HG03575 (cell line): ENCODE measurements at regions not wholly inside any gene's neighbourhood (a gene's known extent, or its start where the extent isn't known, plus 50 kb on each side); places are given as distances from the start of the nearest gene placed in this dataset.

Source experiments
- ATAC-seq: cut with Tn5 transposase; IDR thresholded peaks from one replicate; pipeline ENCODE4 v1.9.1; 2021; ENCODE audit not compliant: unreplicated experiment, insufficient number of reproducible peaks, low FRiP score; ENCODE audit errors: extremely low read depth

DNA sequence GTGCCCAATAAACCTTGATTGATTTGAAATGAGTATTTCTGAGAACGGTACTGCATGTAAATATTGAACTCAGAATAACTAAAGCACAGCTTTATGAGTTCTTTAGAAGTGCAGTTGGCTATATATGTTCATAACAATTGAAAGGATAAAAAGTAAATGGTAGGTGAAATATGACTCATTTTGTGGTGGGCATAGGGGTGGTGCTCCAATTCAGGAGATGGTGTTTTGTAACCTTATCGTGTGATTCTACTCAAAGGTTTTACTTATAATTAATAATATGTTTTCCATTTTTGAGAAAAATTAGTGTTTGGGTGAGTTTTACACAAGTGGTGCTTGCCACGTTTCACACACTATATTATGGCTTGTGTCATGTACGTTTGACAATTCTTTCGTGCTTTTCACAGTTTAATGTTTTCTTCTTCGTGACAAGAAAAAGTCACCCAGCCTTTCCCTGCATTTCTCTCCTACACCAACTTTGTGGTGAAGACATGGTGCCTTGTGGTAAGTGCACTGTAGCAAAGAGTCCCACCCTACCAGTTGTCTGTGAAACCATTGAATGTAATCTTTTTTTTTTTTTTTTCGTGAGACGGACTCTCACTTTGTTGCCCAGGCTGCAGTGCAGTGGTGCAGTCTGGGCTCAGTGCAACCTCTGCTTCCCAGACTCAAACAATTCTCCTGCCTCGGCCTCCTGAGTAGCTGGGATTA is 492.5 kb upstream of the SGCD start:
- ATAC-seq: no peak

DNA sequence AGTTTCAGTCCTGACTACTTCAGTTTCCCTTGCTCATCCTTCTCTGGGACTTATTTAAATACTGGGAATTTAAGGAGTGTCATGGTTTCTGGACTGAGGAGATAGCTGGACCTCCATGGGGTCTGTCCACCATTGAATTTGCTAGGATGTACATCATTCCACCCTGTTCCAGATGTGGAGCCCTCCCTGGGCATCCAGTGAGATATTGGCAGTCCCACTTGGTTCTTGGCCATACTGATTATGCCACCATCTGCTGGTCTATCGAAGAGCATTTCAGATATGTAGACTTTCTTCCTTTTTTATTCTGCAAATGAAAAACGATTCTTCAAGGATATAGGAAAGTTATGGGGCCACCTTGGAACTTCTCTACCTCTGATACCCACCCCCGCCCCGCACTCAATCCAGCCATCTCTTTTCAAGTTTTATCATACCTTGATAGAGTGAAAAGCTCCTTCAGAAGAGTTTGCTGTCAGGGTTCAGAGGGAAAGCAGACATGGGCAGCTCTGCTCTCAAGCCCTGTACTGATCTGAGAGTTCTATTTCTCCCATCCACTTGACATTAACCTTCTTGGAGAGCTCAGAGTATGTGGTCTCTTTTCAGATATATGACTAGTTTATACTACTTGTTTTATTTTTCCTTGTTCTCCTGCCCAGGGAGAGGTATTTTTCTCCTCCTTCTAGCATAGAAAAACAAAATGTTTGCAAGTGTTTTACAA is 490.7 kb upstream of the SGCD start:
- ATAC-seq: no peak

DNA sequence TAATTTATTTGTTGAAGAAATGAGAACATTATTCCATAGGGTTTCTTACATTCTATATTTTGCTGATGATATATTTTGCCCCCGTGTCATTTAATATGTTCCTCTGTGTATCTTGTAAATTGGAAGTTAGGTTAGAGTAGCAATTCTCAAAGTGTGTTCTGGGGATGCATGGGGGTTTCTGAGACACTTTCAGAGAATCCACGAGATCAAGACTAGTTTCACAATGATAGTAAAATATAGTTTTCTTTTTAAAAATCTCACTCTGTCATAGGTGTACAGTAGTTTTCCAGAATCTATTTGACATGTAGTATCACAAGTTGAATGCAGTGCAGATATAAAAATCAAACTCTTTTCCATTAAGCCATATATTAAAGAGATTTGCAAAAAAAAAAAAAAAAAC is 488.6 kb upstream of the SGCD start:
- no peak for ATAC-seq

DNA sequence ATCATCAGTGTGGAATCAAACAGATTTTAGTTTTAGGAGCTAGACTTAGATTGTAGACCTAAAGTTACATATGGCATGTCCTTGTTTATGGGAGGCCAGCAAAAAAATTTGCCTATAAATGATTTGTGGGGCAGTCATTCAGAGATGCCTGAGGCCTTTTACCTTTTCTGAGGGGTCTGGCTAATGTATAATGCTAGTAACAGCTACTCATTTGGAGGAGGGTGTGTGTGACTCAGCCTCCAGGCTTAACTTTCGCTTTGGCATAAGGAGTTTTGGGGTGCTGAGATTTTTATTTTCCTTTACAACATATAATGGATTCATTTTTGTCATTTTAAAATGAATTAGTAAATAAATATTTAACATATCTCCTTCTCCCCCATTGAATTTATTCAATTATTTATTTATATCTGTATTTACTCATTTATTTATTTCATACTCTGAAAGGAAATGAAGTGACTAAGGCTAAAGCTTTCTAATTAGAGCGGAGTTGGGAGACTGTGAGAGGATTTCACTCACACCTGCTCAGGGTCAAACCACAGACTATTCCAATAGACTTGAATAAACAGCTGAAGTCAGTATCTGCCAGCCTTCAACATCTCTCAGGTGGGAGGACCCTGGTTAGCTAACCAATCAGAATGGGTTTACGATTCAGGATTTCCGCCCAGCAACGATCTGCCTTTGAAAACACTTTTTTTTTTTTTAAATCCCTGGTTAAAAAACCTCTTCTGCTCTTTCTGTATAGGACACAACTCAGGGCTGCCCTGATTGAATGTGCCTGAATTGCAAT is 487.5 kb upstream of the SGCD start:
- ATAC-seq: no peak

DNA sequence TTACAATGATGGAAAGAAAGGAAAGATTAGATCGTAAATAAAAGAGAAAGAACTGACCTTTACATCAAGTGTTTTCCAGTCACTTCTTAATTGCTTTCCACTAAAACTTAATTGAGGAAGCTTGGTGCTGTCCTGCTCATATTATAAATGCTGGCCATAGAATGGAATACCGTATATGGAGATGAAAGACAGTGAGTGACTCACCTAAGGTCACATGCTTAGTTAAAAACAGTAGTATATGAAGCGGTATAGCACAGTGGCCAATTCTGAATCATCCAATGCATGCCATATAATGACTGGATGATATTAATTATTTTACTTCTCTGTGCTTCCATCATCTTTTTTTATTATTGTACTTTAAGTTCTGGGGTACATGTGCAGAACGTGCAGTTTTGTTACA is 482.4 kb upstream of the SGCD start:
- no peak for ATAC-seq

DNA sequence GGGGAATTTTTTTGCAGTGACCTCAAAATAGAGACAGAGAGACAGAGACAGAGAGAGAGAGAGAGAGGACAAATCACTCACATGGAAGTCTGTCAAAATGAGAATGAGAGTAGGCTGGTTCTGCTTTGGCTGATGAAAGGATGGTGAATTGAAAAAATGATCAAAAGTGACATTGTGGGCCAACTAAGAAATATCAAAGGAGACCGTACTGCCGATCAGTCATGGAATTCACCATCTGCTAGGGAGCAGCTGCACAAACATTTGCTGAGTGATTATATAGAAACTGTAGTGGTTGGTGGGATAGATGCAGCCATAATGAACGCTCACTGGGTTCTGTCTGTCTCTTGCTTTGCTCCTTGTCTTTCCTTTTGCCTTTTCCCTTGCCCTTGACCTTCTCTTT is 476.6 kb upstream of the SGCD start:
- no peak for ATAC-seq

DNA sequence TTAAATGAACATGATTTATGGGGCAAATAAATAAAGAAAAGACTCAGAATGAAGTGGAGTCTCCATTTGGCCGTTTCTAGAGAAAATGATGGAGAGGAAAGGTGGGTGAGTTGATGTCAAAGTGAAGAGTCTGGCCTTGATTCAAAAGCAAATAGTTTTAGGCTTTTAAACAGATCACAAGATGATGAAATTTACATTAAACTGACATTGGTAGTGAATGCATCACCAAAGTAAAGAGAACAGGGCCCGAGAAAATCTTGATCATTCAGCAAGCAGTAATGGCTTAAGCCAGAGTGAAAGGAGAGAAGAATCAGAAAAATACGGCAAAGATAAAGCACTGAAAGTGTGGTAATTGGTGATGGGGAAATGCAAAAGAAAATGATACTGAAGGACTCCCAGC is 460.0 kb upstream of the SGCD start:
- no peak for ATAC-seq

DNA sequence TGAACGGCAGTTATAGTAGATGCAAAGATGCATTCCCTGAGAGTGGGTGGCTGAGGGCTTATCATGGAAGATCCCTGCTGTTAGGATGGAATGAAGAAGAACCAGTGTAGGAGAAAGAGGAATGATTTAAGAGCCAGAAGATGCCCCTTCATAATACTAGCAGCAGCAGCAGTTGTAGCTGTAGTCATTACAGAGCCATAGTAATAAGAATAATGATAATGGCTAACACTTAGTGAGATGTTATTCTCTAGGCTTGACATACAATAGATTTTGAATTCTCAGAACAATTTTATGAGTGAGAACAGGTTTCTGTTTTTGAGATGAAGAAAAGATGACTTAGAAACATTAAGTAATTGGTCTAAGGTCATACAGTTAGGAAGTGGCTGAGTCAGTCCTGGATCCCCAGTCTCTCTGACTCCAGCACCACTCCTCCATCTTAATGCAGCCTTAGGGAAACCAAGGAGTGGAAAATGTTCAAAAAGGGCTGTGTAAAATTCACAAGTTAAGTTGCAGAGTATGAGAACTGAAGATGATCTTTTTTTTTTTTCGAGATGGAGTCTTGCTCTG is 459.4 kb upstream of the SGCD start:
- ATAC-seq: no peak

DNA sequence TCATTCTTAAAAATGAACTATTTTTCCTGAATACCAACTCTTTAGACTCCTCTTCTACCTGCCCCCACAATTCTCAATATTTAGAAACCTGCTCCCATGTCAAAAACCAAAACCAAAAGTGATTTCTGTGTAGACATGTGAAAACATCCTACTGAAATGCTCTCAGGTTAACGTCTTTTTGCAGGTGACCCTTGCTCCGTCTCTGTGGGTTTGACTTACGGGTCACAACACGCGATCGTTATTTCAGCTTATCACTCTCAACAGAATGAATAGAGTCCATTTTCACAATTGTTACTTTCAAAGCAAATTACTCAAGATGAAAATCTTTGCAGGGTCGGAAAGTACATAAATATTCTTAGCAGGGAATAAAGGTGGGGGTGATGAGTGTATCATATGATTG is 456.3 kb upstream of the SGCD start:
- ATAC-seq: no peak

DNA sequence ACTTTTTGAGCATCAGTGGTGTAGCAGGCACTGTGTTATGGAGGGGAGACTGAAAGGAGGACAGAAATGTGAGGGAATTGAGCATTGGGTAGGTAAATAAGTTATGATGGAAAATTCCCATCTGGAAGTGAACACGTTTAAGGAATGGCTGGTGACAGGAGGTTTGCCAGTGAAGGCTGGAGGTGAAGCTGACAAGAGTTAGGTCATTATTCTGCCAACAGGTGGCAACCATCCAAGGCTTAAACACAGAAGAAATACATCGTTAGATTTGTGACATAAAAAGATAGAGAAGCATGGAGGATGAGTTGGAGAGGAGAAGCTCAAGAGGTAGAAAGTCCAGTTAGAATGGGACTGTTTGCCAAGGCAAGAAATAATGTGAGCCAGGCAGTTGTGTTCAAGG is 455.3 kb upstream of the SGCD start:
- ATAC-seq: no peak

DNA sequence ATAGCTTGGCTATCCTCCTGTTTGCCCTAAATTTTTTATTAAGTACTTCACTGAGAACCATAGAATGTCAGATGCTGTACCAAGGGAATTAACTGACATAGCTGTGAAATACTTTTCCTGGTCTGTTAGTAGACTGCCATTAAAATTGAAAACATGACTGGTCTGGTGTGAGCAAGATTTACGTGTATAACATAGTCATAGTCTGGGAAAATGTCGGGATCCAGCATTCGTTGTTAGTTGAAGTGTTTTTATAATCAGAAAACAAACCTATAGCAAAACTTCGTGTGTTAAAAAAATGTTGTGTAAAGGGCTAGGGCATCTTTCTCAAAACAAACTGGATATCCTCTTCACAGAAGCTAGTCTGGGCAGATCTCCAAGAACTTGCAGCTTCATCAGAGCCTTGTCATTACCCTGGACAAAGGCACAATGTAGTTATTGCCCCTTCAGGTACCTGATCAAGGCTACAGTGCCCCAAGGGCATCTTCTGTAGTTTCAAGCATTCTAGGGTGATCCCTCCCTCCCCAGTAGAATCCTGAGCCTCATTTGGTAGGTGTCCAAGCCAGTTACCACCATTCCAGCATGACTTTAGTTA is 454.2 kb upstream of the SGCD start:
- no peak for ATAC-seq

DNA sequence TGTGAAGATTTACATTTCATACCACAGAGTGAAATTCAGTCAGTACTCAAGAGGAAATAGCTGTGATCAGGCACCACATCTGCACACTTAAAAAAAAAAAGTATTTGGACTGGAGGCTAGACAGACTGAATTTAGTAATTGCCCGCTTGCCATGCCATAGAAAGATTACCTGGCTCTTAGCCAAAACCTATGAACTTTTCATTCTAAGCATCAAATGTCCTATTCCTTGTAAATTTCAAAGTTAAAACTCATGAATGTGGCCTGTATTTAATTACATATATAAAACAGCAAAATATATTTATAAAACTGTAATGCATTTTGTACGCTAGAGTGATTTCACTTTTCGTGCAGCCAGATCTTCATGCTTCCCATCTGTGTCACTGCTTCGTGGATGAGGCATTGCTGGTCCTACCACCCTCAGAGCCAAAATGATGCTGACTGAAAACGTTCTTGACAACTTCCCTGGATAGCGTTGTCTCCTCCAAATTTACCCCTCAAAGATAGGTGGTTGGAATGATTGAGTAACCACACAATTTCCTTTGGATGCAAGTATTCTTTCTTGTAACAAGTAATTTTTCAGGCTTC is 447.9 kb upstream of the SGCD start:
- ATAC-seq: no peak

DNA sequence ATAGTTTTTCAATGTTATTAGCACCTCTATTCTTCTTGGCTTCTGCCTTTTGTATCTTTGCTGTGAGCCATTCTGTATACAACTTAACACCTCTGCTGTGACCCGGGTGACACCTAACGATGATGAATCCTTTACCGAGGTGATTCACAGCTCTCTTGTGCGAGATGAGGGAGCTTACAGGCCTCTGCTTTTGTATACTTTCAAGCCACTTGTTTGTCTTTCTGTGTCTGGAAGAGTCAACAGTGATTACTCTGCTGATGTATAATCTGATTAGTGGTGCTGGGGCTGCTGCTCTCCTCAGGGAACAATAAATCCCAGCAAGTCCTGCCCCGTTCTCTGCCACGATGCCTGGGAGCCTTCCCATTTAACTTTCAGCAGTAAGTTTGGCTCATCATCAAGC is 442.9 kb upstream of the SGCD start:
- ATAC-seq: no peak

DNA sequence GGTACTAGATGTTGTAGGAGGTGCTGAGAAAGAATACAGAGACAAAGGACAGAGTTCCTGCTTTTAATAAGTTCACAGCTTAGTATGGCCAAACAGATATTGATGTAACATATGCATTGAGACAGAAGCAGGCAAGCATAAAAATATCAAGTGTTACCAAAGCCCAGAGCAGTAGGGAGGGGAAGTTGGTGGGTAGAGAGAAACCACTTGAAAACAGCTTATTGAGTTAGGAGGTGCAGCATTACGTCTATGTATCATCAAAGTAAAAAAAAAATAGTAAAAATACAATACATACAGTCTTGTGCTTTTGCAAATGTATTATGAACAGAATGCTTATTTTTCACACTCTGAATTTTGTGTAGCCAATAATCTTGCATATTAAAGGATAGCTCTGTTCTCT is 441.8 kb upstream of the SGCD start:
- ATAC-seq: no peak

DNA sequence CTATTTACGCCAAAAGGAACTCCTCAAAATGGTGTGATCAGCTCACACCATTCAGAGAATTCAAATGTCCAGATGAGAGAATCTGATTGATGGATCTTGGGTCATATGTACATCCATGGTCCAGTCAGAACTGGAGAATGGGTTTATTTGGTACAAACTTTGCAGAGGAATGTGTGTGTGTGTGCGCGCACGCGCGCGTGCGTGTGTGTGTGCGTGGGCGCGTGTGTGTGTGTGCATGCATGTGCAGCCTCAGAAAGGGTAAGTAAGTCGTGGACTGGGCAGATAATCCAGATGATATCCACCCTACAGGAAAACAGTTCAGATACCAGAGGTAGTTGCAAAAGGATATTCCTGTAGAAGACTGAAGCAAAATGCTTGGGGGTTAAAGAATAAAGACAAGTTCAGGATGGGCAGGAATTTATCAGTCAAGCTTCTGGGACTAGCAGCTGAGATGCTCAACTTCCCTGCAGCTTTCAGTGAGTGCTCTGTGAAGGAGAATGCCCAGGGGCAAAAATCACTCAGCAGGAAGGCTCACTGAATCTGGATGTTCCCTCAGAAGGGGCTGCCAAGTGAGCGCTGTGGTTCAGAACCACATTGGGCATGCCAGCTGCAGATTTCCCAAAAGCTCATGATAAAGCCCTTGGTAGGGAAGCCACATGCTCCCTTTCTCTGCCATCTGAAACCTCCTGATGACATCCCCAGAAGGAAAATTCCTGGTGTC is 440.5 kb upstream of the SGCD start:
- ATAC-seq: no peak

DNA sequence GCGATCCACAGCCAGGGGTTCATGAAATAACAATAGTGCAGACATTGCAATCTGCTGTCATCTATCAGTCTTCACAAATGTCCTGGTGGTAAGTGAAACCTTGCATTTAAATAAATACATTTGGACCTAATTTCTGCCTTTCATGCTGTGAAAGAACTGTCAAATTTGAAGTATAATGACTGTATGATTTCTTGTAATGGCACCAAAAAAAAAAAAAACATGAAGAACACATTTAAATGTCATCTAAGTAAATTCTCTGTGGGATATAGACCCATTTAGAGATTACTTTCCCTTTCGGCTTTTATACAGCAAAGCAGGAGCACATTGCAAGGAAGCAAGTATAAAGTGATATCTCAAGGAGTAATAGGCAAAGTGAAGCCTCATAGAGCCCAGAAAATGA is 431.5 kb upstream of the SGCD start:
- no peak for ATAC-seq

DNA sequence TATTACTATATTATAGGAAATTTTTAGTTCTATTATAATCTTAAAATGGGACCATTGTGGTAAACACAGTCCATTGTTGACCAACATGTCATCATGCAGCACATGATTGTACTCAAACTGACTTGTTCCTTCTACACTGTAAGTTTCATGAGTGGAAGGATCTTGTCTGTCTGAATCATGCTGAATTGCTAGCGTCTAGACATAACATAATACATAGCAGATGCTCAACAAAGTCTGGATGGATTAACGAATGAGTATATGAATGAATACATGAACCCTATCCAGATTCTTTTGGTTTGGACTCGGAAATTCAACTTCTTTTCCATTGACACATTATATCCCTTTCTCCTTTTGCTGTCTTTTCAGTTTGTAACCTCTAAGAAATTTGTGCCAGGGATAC is 429.2 kb upstream of the SGCD start:
- no peak for ATAC-seq

DNA sequence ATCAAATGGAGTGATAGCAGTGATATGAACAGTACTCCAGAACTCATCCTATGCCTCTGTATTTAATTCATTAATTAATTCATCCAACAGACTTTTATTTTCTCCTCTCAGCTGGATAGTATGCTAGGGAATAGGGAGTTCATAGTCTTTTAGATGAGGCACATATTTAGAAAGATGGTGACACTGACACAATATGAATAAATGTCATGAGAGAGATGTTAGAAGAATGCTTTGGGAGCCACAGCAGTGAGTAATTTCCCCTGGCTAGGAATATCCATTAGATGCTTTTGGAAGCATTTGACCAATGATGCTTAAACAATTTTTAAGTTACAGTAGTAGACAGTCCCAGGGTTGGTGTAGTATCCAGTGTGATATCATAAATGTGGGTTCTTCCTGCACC is 428.7 kb upstream of the SGCD start:
- ATAC-seq: no peak

DNA sequence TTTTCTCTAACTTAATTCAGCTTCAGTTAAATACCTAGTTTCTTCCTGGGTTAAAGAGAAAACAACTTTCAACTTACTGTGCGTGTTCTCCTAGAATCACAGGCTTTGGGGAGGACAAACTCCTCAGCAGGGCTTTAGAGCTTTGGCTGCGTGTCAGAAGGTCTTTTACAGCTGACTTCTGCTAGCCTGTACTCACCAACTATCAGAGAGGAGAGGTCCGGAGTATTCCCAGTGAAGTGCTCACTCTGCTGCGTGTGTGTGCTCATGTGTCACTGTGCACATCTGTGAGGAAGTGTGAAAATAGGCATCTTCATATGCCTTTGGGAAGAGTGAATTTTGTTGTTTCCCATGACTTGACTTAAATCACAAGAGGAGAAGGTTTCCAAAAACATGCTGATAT is 423.2 kb upstream of the SGCD start:
- ATAC-seq: no peak
